ENCODE measurements at regions not wholly inside any gene's neighbourhood (a gene's known extent, or its start where the extent isn't known, plus 50 kb on each side); places are given as distances from the start of the nearest gene placed in this dataset.

DNA sequence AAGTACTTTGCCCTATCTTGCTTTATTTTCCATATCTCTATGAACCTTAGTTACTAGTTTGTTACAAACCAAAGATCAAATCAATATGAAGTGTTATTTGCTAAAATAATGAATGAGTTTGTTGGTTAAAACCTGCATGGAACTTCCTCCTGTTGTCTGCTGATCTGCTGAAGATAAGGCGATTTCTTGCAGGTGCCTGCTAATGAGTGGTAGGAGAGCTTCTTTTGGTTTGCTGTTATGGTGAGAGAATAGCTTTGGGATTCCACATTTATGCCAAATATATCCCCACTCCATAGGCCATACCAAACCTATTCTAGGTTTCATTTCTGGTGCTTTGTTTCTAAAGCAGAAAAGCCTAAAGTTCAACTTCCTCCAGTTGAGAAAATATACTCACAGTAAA lies 103.8 kb upstream of the PCDH10 start:
- no peak overlapping the region for H3K27ac Mint-ChIP-seq
- DNase-seq (ENCODE audit: low spot score in 2 of 2, unreplicated experiment in 2 of 2), result no peak

DNA sequence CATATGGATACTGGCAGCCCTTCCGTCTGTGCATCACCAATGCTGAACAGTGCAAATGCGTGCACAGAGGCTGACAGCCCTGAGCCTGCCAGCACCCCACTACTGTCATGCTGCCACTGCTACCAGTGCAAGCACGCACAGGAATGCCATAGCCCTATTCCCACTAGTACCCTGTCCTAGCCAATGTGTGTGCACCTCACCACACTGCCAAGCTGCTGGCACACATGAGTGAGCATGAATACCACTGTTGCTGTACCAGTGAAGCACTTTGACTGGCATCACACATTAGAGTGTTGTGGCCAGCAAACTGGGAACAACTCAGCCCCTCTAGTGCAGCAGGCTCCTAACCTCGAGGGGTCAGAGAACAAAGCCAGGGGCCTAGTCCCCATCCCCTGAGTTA lies 102.9 kb upstream of the PCDH10 start:
- TF ChIP-seq, protein P1, sequence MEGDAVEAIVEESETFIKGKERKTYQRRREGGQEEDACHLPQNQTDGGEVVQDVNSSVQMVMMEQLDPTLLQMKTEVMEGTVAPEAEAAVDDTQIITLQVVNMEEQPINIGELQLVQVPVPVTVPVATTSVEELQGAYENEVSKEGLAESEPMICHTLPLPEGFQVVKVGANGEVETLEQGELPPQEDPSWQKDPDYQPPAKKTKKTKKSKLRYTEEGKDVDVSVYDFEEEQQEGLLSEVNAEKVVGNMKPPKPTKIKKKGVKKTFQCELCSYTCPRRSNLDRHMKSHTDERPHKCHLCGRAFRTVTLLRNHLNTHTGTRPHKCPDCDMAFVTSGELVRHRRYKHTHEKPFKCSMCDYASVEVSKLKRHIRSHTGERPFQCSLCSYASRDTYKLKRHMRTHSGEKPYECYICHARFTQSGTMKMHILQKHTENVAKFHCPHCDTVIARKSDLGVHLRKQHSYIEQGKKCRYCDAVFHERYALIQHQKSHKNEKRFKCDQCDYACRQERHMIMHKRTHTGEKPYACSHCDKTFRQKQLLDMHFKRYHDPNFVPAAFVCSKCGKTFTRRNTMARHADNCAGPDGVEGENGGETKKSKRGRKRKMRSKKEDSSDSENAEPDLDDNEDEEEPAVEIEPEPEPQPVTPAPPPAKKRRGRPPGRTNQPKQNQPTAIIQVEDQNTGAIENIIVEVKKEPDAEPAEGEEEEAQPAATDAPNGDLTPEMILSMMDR (IDR thresholded peaks at IDR 0.05; ENCODE audit: unreplicated experiment), result no peak
- H3K4me3 Mint-ChIP-seq, result no peak overlapping the region
- no peaks in the 10 kb centered on the region for H3K27me3 Mint-ChIP-seq (ENCODE audit: low read depth)

More for the DNA sequence above, 103.8 kb upstream of the PCDH10 start:
- no peak overlapping the region for H3K4me3 Mint-ChIP-seq
- no peaks in the 10 kb centered on the region for H3K27me3 Mint-ChIP-seq (ENCODE audit: low read depth)
- no peaks in the 10 kb centered on the region for H3K4me1 Mint-ChIP-seq
- H3K9me3 Mint-ChIP-seq, result peaks cover 18% of the 10 kb centered on the region
- TF ChIP-seq, protein P1 (IDR thresholded peaks at IDR 0.05; ENCODE audit: unreplicated experiment), result no peak
- H3K36me3 Mint-ChIP-seq, result no peaks in the 10 kb centered on the region

DNA sequence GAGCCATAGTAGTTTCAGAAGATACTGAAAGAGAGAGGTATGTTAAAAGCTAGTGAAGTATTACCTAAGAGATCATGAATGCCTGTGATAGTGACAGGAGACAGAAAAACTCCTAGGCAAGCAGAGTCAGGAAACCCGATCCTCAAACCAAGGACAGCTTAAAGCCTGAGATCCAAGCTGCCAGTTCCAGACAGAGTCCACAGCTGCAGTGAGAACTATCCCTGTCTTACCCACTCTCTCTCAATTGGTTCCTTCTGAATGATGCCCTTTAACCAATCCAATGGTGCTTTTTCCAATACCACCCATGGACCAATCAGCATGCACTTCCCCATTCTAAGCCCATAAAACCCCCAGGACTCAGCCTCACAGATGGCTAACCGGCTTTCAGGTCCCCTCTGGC lies 90.4 kb upstream of the PCDH10 start:
- Mint-ChIP-seq H3K27me3 (ENCODE audit: low read depth) (no peaks in the 10 kb centered on the region), H3K4me1 (peaks cover 5% of the 10 kb centered on the region)

More for the DNA sequence above, 102.9 kb upstream of the PCDH10 start:
- Mint-ChIP-seq H3K36me3 (no peaks in the 10 kb centered on the region), H3K4me1 (no peaks in the 10 kb centered on the region), H3K9me3 (peaks cover 20% of the 10 kb centered on the region), H3K27ac (no peak overlapping the region)
- DNase-seq (ENCODE audit: low spot score in 2 of 2, unreplicated experiment in 2 of 2), result no peak

DNA sequence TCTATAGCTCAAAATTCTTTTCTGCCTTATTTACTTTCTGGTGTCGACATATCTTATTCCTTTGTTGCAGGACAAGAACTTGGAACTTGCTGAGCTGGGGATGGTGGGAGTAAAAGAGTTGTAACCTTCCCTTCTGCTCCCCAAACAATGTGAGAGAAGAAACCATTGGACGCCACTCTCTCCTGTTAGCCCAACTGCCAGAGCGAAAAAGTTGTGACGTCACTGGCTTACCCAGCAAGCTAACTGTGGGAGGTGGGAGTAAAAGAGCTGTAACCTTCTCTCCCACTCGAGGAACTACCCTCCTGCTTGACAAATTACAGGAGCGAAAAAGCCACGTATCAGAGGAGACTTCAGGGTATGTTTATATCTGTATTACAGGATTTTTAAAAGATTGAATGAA lies 90.0 kb upstream of the PCDH10 start:
- no peaks in the 10 kb centered on the region for H3K9me3 Mint-ChIP-seq
- H3K36me3 Mint-ChIP-seq, result no peaks in the 10 kb centered on the region
- no peak overlapping the region for H3K4me3 Mint-ChIP-seq
- no peak for DNase-seq (ENCODE audit: low spot score in 2 of 2, unreplicated experiment in 2 of 2)
- TF ChIP-seq, protein P1 (IDR thresholded peaks at IDR 0.05; ENCODE audit: unreplicated experiment), result no peak
- H3K4me1 Mint-ChIP-seq, result peaks cover 5% of the 10 kb centered on the region
- H3K27me3 Mint-ChIP-seq (ENCODE audit: low read depth), result no peaks in the 10 kb centered on the region
- H3K27ac Mint-ChIP-seq, result no peak overlapping the region

More for the DNA sequence above, 90.4 kb upstream of the PCDH10 start:
- Mint-ChIP-seq H3K9me3 (no peaks in the 10 kb centered on the region), H3K4me3 (no peak overlapping the region), H3K27ac (peak overlapping the region; percentile 3), H3K36me3 (no peaks in the 10 kb centered on the region)
- no peak for DNase-seq (ENCODE audit: low spot score in 2 of 2, unreplicated experiment in 2 of 2)
- TF ChIP-seq, protein P1 (IDR thresholded peaks at IDR 0.05; ENCODE audit: unreplicated experiment), result no peak

DNA sequence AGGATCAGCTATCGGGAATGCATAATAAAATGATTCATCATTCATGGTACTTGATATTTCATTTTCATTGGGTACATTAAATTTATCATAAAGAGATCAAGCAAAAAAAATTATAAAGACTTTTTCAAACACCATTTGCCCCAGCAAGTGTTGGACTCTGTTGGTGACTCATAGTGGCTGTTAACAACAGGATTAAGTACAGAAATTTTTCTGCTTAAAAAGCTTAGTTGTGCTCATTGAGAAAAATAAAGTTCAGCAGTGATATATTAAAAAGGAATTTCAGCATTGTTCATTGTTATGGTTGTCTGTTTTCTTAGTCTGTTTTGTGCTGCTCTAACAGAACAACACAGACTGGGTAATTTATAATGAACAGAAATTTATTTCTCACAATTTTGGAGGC lies 86.2 kb upstream of the PCDH10 start:
- DNase-seq (ENCODE audit: low spot score in 2 of 2, unreplicated experiment in 2 of 2), result no peak
- TF ChIP-seq, protein P1 (IDR thresholded peaks at IDR 0.05; ENCODE audit: unreplicated experiment), result no peak
- H3K9me3 Mint-ChIP-seq, result peaks cover 11% of the 10 kb centered on the region
- H3K4me1 Mint-ChIP-seq, result peaks cover 5% of the 10 kb centered on the region
- no peak overlapping the region for H3K27ac Mint-ChIP-seq
- no peaks in the 10 kb centered on the region for H3K27me3 Mint-ChIP-seq (ENCODE audit: low read depth)
- H3K36me3 Mint-ChIP-seq, result peaks cover 2% of the 10 kb centered on the region
- H3K4me3 Mint-ChIP-seq, result no peak overlapping the region

DNA sequence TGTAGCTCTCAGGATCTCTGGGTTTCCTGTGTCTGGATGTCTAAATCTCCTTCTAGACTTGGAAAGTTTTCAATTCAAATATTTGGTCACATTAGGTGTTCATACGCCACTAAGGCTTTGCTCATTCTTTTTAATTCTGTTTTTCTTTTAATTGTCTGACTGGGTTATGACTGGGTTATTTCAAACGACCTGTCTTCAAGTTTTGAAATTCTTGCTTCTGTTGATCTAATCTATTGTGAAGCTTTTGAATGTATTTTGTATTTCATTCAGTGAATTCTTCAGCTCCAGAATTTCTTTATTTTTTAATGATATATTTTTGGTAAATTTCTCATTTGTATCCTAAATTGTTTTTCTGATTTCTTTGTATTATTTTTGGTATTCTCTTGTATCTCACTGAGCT lies 81.0 kb upstream of the PCDH10 start:
- peaks cover 46% of the 10 kb centered on the region for H3K9me3 Mint-ChIP-seq
- H3K4me3 Mint-ChIP-seq, result no peak overlapping the region
- no peak overlapping the region for H3K27ac Mint-ChIP-seq
- TF ChIP-seq, protein P1 (IDR thresholded peaks at IDR 0.05; ENCODE audit: unreplicated experiment), result no peak
- H3K27me3 Mint-ChIP-seq (ENCODE audit: low read depth), result no peaks in the 10 kb centered on the region
- no peak for DNase-seq (ENCODE audit: low spot score in 2 of 2, unreplicated experiment in 2 of 2)
- peaks cover 3% of the 10 kb centered on the region for H3K4me1 Mint-ChIP-seq
- peaks cover 10% of the 10 kb centered on the region for H3K36me3 Mint-ChIP-seq
